SU-DHL-6 (cell line): ENCODE measurements at regions not wholly inside any gene's neighbourhood (a gene's known extent, or its start where the extent isn't known, plus 50 kb on each side); places are given as distances from the start of the nearest gene placed in this dataset.

Experiments used
- H2AFZ ChIP-seq: fragments of 200-600 bp; sonication (generic); 2 replicates; pipeline ENCODE4 v1.6.1; 2014; ENCODE audit warnings: low read depth, mild to moderate bottlenecking, moderate library complexity, mixed read lengths, antibody characterized with exemption, low read length; ENCODE audit not compliant: severe bottlenecking
- H3F3A ChIP-seq: fragments of 200-600 bp; shearing (Covaris generic); 2 replicates; pipeline ENCODE4 v1.6.0; 2016; ENCODE audit warnings: antibody characterized with exemption, mild to moderate bottlenecking; ENCODE audit not compliant: insufficient read depth
- H3K27ac ChIP-seq: fragments of 200-600 bp; sonication (generic); 2 replicates; pipeline ENCODE4 v1.5.1; 2016; ENCODE audit warnings: low read depth, mild to moderate bottlenecking, low read length, moderate library complexity, mixed read lengths
- H3K27me3 ChIP-seq: fragments of 200-600 bp; sonication (generic), shearing (Covaris generic); 2 replicates; pipeline ENCODE4 v1.6.0; 2014; ENCODE audit warnings: mild to moderate bottlenecking, low read length
- H3K36me3 ChIP-seq: fragments of 200-600 bp; sonication (generic); 2 replicates; pipeline ENCODE4 v1.6.1; 2014; ENCODE audit warnings: mild to moderate bottlenecking, low read length, mixed read lengths
- H3K4me2 ChIP-seq: fragments of 300-600, 200-600 bp; shearing (Covaris generic), sonication (generic); 2 replicates; pipeline ENCODE4 v1.6.0; 2014; ENCODE audit warnings: low read length, low read depth, mild to moderate bottlenecking; ENCODE audit not compliant: poor library complexity, severe bottlenecking
- H3K4me3 ChIP-seq: fragments of 200-600 bp; sonication (generic); 2 replicates; pipeline ENCODE4 v1.5.1; 2014; ENCODE audit warnings: antibody characterized with exemption, low read length, mild to moderate bottlenecking, mixed read lengths; ENCODE audit not compliant: insufficient read depth, poor library complexity, severe bottlenecking
- H3K79me2 ChIP-seq: fragments of 200-600 bp; sonication (generic); 2 replicates; pipeline ENCODE4 v1.6.1; 2014; ENCODE audit warnings: mild to moderate bottlenecking, low read length, moderate library complexity; ENCODE audit not compliant: insufficient read depth
- H3K9ac ChIP-seq: fragments of 200-600 bp; sonication (generic); 2 replicates; pipeline ENCODE4 v1.7.0; 2014; ENCODE audit warnings: mild to moderate bottlenecking, low read length
- H3K9me2 ChIP-seq: fragments of 200-600 bp; sonication (generic); replicated peaks from 2 replicates; pipeline ENCODE4 v1.6.1; 2014; ENCODE audit warnings: low read length; ENCODE audit not compliant: insufficient read depth
- H3K9me3 ChIP-seq: fragments of 200-600 bp; sonication (generic); 2 replicates; pipeline ENCODE4 v1.6.1; 2014; ENCODE audit warnings: low read length, mixed read lengths; ENCODE audit not compliant: insufficient read depth
- H4K20me1 ChIP-seq: fragments of 200-600 bp; sonication (generic); 2 replicates; pipeline ENCODE4 v1.6.1; 2014; ENCODE audit warnings: low read depth, mild to moderate bottlenecking, antibody characterized with exemption, low read length, moderate library complexity, mixed read lengths
- EZH2phosphoT487 ChIP-seq: fragments of 200-600 bp; sonication (generic), shearing (Covaris generic); conservative IDR thresholded peaks from 2 replicates; pipeline ENCODE4 v1.6.1; 2018; ENCODE audit warnings: mild to moderate bottlenecking, antibody characterized with exemption, low read length, moderate library complexity, mixed read lengths
- TF ChIP-seq, protein P1 (sequence below): fragments of 200-600 bp; sonication (generic); IDR thresholded peaks from one replicate; pipeline ENCODE4 v1.5.1; 2017; ENCODE audit warnings: antibody characterized with exemption, mild to moderate bottlenecking, low read length, moderate library complexity; ENCODE audit not compliant: insufficient read depth, poor library complexity, severe bottlenecking

DNA sequence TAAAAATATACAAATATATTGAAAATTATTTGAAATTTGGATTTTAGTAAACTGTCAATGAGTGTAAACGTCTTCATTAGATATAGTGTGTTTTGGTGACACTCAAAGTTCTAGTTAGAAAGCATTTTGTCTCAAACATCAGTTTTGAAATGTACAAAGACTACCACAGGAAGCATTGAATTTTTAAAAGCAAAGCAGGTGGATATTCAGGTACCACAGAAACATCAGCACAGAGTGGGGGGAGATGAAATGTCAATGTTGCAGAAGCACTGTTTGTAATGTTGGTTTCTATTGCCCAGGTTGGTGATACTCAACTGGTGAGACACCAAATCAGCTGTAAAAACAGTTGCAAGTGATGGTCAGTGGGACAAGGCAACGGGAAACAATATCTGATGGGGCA, 136.5 kb upstream of the ITGA4 start:
- TF ChIP-seq, protein P1, sequence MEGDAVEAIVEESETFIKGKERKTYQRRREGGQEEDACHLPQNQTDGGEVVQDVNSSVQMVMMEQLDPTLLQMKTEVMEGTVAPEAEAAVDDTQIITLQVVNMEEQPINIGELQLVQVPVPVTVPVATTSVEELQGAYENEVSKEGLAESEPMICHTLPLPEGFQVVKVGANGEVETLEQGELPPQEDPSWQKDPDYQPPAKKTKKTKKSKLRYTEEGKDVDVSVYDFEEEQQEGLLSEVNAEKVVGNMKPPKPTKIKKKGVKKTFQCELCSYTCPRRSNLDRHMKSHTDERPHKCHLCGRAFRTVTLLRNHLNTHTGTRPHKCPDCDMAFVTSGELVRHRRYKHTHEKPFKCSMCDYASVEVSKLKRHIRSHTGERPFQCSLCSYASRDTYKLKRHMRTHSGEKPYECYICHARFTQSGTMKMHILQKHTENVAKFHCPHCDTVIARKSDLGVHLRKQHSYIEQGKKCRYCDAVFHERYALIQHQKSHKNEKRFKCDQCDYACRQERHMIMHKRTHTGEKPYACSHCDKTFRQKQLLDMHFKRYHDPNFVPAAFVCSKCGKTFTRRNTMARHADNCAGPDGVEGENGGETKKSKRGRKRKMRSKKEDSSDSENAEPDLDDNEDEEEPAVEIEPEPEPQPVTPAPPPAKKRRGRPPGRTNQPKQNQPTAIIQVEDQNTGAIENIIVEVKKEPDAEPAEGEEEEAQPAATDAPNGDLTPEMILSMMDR, result no peak
- TF ChIP-seq EZH2phosphoT487, result no peak

DNA sequence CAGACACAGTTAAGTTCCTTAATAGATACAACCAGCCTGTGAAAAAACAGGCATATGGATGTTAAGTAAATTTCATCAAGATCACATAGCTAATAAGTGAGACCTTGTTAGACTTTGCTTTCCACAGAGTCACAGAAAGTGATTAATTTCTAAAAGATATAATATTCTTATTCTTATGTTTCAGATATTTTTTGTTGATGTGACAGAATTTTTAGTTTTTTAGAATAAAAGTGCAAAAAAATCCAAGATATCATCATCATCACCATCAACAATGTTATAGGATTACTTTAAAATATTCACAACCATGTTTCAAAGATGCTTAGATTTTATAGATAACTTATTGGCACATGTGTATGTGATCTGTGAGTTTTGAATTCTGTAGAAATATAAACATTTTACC, 132.3 kb upstream of the ITGA4 start:
- no peaks in the 10 kb centered on the region for H3K36me3 ChIP-seq
- TF ChIP-seq, protein P1, result no peak
- no peak for TF ChIP-seq EZH2phosphoT487

More for the DNA sequence above, 136.5 kb upstream of the ITGA4 start:
- H3K79me2 ChIP-seq, result no peaks in the 10 kb centered on the region
- no peaks in the 10 kb centered on the region for H3K27me3 ChIP-seq
- H3K9me2 ChIP-seq, result no peaks in the 10 kb centered on the region
- H3K9me3 ChIP-seq, result no peaks in the 10 kb centered on the region
- no peak overlapping the region for H2AFZ ChIP-seq
- no peak overlapping the region for H3K27ac ChIP-seq
- no peaks in the 10 kb centered on the region for H3K36me3 ChIP-seq
- H3F3A ChIP-seq, result 0 out of 2 replicates have a peak, but pooled peaks cover 3% of the 10 kb centered on the region
- H3K4me2 ChIP-seq, result no peak overlapping the region
- H3K9ac ChIP-seq, result no peak overlapping the region
- H4K20me1 ChIP-seq, result no peaks in the 10 kb centered on the region
- H3K4me3 ChIP-seq, result no peak overlapping the region

DNA sequence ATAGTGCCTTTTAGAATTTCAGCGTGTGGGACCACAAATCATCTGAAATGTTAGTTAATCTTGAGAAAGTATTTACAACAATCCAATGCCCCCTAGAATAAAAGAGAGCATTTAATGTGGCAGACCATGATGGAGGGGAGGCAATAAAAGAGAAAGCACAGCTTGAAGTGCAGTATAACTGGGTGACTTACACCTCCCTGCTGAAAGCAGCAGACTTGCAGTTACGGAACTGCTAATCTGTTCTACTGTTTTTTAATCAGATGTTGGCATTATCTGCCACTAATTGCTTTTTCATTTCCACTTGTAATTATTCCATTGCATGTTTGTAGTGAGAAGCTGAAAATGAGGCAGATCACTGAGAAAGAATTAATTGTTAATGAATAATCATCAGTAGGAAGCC, 130.5 kb upstream of the ITGA4 start:
- no peak overlapping the region for H2AFZ ChIP-seq

More for the DNA sequence above, 132.3 kb upstream of the ITGA4 start:
- Histone ChIP-seq H3K79me2 (no peaks in the 10 kb centered on the region), H3K9me3 (no peaks in the 10 kb centered on the region), H3K4me3 (no peak overlapping the region), H3K9me2 (no peaks in the 10 kb centered on the region), H4K20me1 (no peaks in the 10 kb centered on the region), H3K9ac (no peak overlapping the region), H3K27me3 (no peaks in the 10 kb centered on the region), H3K4me2 (no peak overlapping the region), H3K27ac (no peak overlapping the region), H2AFZ (no peak overlapping the region), H3F3A (no peaks in the 10 kb centered on the region)

More for the DNA sequence above, 130.5 kb upstream of the ITGA4 start:
- Histone ChIP-seq H3K36me3 (no peaks in the 10 kb centered on the region), H3F3A (no peaks in the 10 kb centered on the region), H3K9me2 (no peaks in the 10 kb centered on the region), H3K4me3 (no peak overlapping the region), H3K9ac (no peak overlapping the region), H4K20me1 (no peaks in the 10 kb centered on the region), H3K9me3 (no peaks in the 10 kb centered on the region), H3K27me3 (no peaks in the 10 kb centered on the region), H3K79me2 (no peaks in the 10 kb centered on the region), H3K4me2 (no peak overlapping the region), H3K27ac (no peak overlapping the region)
- TF ChIP-seq, protein P1, result no peak
- no peak for TF ChIP-seq EZH2phosphoT487
